ENCODE measurements at regions not wholly inside any gene's neighbourhood (a gene's known extent, or its start where the extent isn't known, plus 50 kb on each side); places are given as distances from the start of the nearest gene placed in this dataset.

DNA sequence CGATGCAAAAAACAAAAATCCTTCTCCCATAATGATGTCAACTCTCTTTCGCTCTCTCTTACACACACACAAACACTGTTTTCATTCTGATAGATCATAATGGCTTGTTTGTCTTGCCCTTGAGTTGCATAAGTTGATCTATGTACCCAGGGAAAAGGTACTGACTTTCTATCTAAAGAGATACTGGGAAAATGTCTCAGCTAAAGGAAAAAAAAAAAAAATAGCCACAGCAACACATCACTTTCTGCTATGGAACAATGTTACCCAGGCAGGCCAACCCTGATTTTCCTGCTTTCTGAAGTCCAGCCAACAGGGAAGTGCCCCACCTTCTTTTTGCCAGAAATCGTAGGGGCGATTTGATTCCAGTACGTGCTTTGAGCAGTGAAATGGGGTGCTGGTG, 212.6 kb upstream of the ACTBL2 start:
- TF ChIP-seq CTCF (IDR thresholded peaks at IDR 0.05): no peak
- no peak for TF ChIP-seq POLR2A (IDR thresholded peaks at IDR 0.05)
- TF ChIP-seq POLR2AphosphoS5 (IDR thresholded peaks at IDR 0.05): no peak
